Testis (tissue), 2 donors: ENCODE measurements at regions not wholly inside any gene's neighbourhood (a gene's known extent, or its start where the extent isn't known, plus 50 kb on each side); places are given as distances from the start of the nearest gene placed in this dataset.
A peak's percentile ranks its signal among the peaks of the same experiment; 100 is the strongest.

Experiments
- DNase-seq: peaks from one replicate; pipeline ENCODE4 v3.0.0-alpha.2; 2019
- H3K27ac ChIP-seq, 2 donors: fragments of 200-600 bp; sonication (generic); one replicate each; pipeline ENCODE4 v1.5.1; 2019
- H3K27me3 ChIP-seq: fragments of 200-600 bp; sonication (generic); one replicate; pipeline ENCODE4 v1.5.1; 2019
- H3K36me3 ChIP-seq: fragments of 200-600 bp; sonication (generic); one replicate; pipeline ENCODE4 v1.5.1; 2017; ENCODE audit warnings: low read depth; ENCODE audit errors: missing control alignments
- H3K4me1 ChIP-seq: fragments of 200-600 bp; sonication (generic); one replicate; pipeline ENCODE4 v1.5.1; 2019
- H3K4me3 ChIP-seq, 2 donors: fragments of 200-600 bp; sonication (generic); one replicate each; pipeline ENCODE4 v1.5.1; 2017 to 2019
- H3K9me3 ChIP-seq: fragments of 200-600 bp; sonication (generic); one replicate; pipeline ENCODE4 v1.5.1; 2017
- POLR2A ChIP-seq: fragments of 450-650 bp; IDR thresholded peaks from one replicate; pipeline ENCODE4 v1.6.1; 2017; ENCODE audit warnings: antibody characterized with exemption, mild to moderate bottlenecking, moderate library complexity
- WGBS, 2 donors: methylation state at CpG; one replicate each; pipeline ENCODE4 v1.1.5; 2018; 5-methylcytosine and 5-hydroxymethylcytosine counted together
- intact Hi-C: fragments of 100-400 bp; cut with DNase I; formaldehyde crosslinking; loops from one replicate; pipeline ENCODE4 v1.15.1; 2023; ENCODE audit warnings: low total_unique reads
- TF ChIP-seq, protein P1 (sequence below), 3 experiments: fragments of 450-650 bp in 2 of 3; fragments of 200-600 bp in 1 of 3; sonication (generic) in 1 of 3; IDR thresholded peaks; one replicate each; pipeline ENCODE4 v1.5.1; 2016 to 2019; ENCODE audit warnings: antibody characterized with exemption in 3 of 3, mild to moderate bottlenecking in 2 of 3, moderate library complexity in 1 of 3

GRCh38 chrX:139093201-139093600 is 381.7 kb upstream of the FGF13 start:
- Histone ChIP-seq H3K27me3 (no peaks in the 10 kb centered on the region), H3K4me3 (no peak overlapping the region), H3K9me3 (no peaks in the 10 kb centered on the region), H3K4me1 (no peaks in the 10 kb centered on the region), H3K27ac (no peak overlapping the region), H3K36me3 (no peaks in the 10 kb centered on the region)
- DNase-seq = no peak
- TF ChIP-seq POLR2A = no peak
- TF ChIP-seq, protein P1, sequence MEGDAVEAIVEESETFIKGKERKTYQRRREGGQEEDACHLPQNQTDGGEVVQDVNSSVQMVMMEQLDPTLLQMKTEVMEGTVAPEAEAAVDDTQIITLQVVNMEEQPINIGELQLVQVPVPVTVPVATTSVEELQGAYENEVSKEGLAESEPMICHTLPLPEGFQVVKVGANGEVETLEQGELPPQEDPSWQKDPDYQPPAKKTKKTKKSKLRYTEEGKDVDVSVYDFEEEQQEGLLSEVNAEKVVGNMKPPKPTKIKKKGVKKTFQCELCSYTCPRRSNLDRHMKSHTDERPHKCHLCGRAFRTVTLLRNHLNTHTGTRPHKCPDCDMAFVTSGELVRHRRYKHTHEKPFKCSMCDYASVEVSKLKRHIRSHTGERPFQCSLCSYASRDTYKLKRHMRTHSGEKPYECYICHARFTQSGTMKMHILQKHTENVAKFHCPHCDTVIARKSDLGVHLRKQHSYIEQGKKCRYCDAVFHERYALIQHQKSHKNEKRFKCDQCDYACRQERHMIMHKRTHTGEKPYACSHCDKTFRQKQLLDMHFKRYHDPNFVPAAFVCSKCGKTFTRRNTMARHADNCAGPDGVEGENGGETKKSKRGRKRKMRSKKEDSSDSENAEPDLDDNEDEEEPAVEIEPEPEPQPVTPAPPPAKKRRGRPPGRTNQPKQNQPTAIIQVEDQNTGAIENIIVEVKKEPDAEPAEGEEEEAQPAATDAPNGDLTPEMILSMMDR (IDR thresholded peaks at IDR 0.05) = no peak
- 80 to 81% methylated on average over 3 of the region's 3 CpGs for WGBS, 2 donors
- intact Hi-C loops = no loop called here

- Histone ChIP-seq H3K27me3 (no peaks in the 10 kb centered on the region), H3K27ac (no peak overlapping the region), H3K4me3 (no peak overlapping the region), H3K36me3 (no peaks in the 10 kb centered on the region), H3K9me3 (no peaks in the 10 kb centered on the region), H3K4me1 (no peaks in the 10 kb centered on the region)
- no peak for TF ChIP-seq POLR2A
- TF ChIP-seq, protein P1 (IDR thresholded peaks at IDR 0.05) = no peak
- WGBS, 2 donors = 63 to 96% methylated on average over 3 of the region's 3 CpGs
- no peak for DNase-seq
- intact Hi-C loops = no loop called here
Measured at GRCh38 chrX:139091878-139092277, 380.4 kb upstream of the FGF13 start.

DNA sequence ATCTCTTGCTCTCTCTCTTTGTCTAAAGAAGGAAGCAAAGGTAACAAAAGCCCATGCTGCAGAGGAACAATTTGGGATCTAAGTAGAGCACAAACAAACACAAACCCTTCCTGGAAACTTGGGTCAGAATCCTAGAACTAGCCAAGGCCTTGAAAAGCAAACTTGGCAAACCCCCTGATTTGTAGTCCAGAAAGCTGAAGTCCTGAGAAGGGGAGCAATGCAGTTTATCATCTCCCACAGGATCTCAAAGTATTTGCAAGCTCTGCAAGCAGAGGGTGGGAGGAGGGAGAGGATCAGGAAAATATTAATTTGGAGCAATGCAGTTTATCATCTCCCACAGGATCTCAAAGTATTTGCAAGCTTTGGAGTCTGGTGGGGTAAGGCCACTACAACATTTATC is 379.5 kb upstream of the FGF13 start:
- H3K9me3 ChIP-seq = no peaks in the 10 kb centered on the region
- no peaks in the 10 kb centered on the region for H3K36me3 ChIP-seq
- intact Hi-C loops = no loop called here
- H3K27me3 ChIP-seq = no peaks in the 10 kb centered on the region
- H3K4me1 ChIP-seq = no peaks in the 10 kb centered on the region
- TF ChIP-seq, protein P1 (IDR thresholded peaks at IDR 0.05) = no peak
- no peak for TF ChIP-seq POLR2A
- H3K4me3 ChIP-seq = no peak overlapping the region
- DNase-seq = peak; percentile 13
- no peak overlapping the region for H3K27ac ChIP-seq

GRCh38 chrX:139086246-139086645 is 374.7 kb upstream of the FGF13 start:
- Histone ChIP-seq H3K4me3 (no peak overlapping the region), H3K27ac (no peak overlapping the region), H3K36me3 (no peaks in the 10 kb centered on the region), H3K9me3 (no peaks in the 10 kb centered on the region), H3K4me1 (no peaks in the 10 kb centered on the region), H3K27me3 (no peaks in the 10 kb centered on the region)
- 92 to 94% methylated on average over 2 of the region's 2 CpGs for WGBS, 2 donors
- no peak for TF ChIP-seq POLR2A
- TF ChIP-seq, protein P1 (IDR thresholded peaks at IDR 0.05) = no peak
- intact Hi-C loops = no loop called here
- DNase-seq = no peak

DNA sequence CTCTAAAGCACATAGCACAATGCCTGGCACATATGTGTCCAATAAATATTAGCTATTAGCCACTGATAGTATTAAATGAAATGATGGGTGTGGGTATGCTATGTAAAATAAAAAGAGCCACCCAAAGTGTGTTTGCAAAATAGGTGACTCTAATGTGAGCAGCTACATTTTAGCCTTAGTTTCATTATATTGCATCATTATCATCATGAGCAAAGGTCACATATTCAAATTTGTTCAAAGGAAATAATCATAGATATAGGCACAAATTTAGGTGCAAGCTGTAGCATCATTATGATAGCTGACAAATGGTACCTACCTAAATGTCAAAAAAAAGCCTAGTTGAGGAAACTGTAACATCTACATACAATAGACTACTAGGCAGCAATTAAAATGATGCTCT is 373.9 kb upstream of the FGF13 start:
- intact Hi-C loops = no loop called here
- TF ChIP-seq POLR2A = no peak
- TF ChIP-seq, protein P1 (IDR thresholded peaks at IDR 0.05) = no peak
- H3K27ac ChIP-seq = no peak overlapping the region
- H3K4me3 ChIP-seq = no peak overlapping the region
- no peaks in the 10 kb centered on the region for H3K36me3 ChIP-seq
- no peaks in the 10 kb centered on the region for H3K27me3 ChIP-seq
- no peak for DNase-seq
- H3K4me1 ChIP-seq = no peaks in the 10 kb centered on the region
- no peaks in the 10 kb centered on the region for H3K9me3 ChIP-seq
